ENCODE measurements at regions not wholly inside any gene's neighbourhood (a gene's known extent, or its start where the extent isn't known, plus 50 kb on each side); places are given as distances from the start of the nearest gene placed in this dataset.

DNA sequence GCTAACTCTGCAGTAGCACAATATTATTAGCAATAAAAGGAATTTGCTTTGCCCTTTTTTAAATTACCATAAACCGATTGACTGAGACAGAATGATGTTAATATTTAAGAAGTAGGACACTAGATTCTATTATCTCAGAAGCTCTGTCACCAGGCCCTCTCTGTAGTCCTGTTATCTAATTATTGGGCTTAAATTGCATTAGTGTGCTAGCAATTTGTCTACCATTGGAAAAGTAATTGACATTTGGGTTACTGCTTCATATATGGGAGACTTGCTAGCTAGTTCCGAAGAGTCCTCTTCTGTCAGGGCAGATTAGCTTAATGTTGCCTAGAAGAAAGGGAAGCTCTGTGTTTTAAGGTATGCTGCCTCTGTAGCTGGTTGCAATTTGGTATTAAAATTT lies 1107.3 kb upstream of the EEF2KMT start:
- intact Hi-C loops (cut with DNase I; ENCODE audit: low total_unique reads): loop anchor here (10.0 kb wide), 1 partner anchor 70 kb away; no protein-coding TSS in a partner anchor
- TF ChIP-seq POLR2A (IDR thresholded peaks at IDR 0.05): no peak
- TF ChIP-seq, protein P1, sequence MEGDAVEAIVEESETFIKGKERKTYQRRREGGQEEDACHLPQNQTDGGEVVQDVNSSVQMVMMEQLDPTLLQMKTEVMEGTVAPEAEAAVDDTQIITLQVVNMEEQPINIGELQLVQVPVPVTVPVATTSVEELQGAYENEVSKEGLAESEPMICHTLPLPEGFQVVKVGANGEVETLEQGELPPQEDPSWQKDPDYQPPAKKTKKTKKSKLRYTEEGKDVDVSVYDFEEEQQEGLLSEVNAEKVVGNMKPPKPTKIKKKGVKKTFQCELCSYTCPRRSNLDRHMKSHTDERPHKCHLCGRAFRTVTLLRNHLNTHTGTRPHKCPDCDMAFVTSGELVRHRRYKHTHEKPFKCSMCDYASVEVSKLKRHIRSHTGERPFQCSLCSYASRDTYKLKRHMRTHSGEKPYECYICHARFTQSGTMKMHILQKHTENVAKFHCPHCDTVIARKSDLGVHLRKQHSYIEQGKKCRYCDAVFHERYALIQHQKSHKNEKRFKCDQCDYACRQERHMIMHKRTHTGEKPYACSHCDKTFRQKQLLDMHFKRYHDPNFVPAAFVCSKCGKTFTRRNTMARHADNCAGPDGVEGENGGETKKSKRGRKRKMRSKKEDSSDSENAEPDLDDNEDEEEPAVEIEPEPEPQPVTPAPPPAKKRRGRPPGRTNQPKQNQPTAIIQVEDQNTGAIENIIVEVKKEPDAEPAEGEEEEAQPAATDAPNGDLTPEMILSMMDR (IDR thresholded peaks at IDR 0.05): no peak
- DNase-seq: no peak
- Histone ChIP-seq H3K27ac (no peak overlapping the region), H3K4me1 (no peaks in the 10 kb centered on the region), H3K9me3 (no peaks in the 10 kb centered on the region), H3K27me3 (no peaks in the 10 kb centered on the region), H3K4me3 (no peak overlapping the region), H3K36me3 (ENCODE audit: low read depth, missing control alignments) (no peaks in the 10 kb centered on the region)
- 90 to 94% methylated on average over 2 of the region's 2 CpGs for WGBS, 2 donors

DNA sequence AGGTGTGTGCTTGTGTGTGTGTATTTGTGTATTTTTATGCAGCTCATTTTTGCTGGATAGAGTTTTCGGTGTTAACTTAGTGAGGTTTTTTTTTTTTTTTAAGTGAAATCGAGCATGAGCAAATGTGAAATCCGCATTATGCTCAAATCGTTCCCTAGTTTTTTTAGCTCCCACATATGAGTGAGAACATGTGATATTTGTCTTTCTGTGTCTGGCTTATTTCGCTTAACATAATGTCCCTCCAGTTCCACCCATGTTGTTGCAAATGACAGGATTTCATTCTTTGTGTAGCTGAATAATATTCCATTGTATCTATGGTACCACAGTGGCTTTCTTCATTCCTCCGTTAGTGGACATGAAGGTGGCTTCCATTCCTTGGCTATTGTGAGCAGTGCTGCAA lies 1103.3 kb upstream of the EEF2KMT start:
- no peaks in the 10 kb centered on the region for H3K27me3 ChIP-seq

DNA sequence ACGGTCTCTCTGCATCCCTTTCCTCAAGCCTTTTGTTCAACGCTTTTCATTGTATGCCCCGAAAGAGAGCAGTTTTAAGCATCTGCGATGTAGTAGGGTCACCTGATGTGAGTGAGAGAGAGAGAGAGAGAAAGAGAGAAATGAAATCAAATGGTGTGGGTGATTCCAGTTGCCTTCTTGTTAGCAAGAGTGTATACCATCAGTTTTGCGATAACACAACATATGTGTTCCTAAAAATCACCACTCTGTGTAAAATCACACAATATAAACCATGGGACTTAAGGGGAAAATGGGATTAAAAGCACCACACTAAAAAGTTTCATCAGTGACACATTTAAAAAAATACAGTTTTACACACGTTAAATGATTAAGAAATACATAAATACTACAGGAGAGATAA lies 1102.7 kb upstream of the EEF2KMT start:
- TF ChIP-seq, protein P1 (IDR thresholded peaks at IDR 0.05): no peak
- TF ChIP-seq POLR2A (IDR thresholded peaks at IDR 0.05): no peak
- WGBS, 2 donors: 81 to 89% methylated on average over 6 of the region's 6 CpGs
- no peak for DNase-seq
- H3K9me3 ChIP-seq: no peaks in the 10 kb centered on the region
- H3K4me3 ChIP-seq: no peak overlapping the region
- no peaks in the 10 kb centered on the region for H3K36me3 ChIP-seq (ENCODE audit: low read depth, missing control alignments)
- no peak overlapping the region for H3K27ac ChIP-seq
- no peaks in the 10 kb centered on the region for H3K4me1 ChIP-seq
- intact Hi-C loops (cut with DNase I; ENCODE audit: low total_unique reads): loop anchor here (10.0 kb wide), 1 partner anchor 75 kb away; no protein-coding TSS in a partner anchor
- no peaks in the 10 kb centered on the region for H3K27me3 ChIP-seq

More for the DNA sequence above, 1103.3 kb upstream of the EEF2KMT start:
- H3K9me3 ChIP-seq: no peaks in the 10 kb centered on the region
- H3K36me3 ChIP-seq (ENCODE audit: low read depth, missing control alignments): no peaks in the 10 kb centered on the region
- intact Hi-C loops (cut with DNase I; ENCODE audit: low total_unique reads): loop anchor here (10.0 kb wide), 1 partner anchor 74 kb away; no protein-coding TSS in a partner anchor
- no peak overlapping the region for H3K4me3 ChIP-seq
- DNase-seq: no peak
- WGBS, 2 donors: 83 to 90% methylated on average over 6 of the region's 6 CpGs
- H3K27ac ChIP-seq: no peak overlapping the region
- H3K4me1 ChIP-seq: no peaks in the 10 kb centered on the region
- no peak for TF ChIP-seq POLR2A (IDR thresholded peaks at IDR 0.05)
- TF ChIP-seq, protein P1 (IDR thresholded peaks at IDR 0.05): no peak

DNA sequence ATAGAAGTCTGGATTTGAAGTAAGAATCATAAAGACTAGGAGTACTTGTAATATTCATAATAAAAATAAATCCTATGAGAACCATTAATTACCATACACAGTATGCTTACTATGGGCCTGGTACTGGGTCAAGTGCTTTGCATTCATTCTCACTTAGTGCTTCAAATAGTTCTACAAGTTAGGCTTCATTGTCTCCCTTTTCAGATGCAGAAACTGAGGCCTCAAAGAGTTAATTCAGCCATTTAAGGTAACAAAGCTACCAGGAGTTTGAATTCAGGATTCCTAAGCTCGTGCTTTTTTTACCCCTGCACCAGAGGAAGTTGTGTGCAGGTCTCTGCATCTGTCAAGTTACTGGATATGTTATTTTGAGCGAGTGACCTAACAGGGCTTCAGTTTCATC lies 1098.4 kb upstream of the EEF2KMT start:
- no peak for TF ChIP-seq POLR2A (IDR thresholded peaks at IDR 0.05)
- TF ChIP-seq, protein P1 (IDR thresholded peaks at IDR 0.05): no peak
- DNase-seq: no peak
- intact Hi-C loops (cut with DNase I; ENCODE audit: low total_unique reads): no loop called here
- no peak overlapping the region for H3K4me3 ChIP-seq
- no peaks in the 10 kb centered on the region for H3K36me3 ChIP-seq (ENCODE audit: low read depth, missing control alignments)
- H3K27me3 ChIP-seq: no peaks in the 10 kb centered on the region
- WGBS, 2 donors: 12 to 34% methylated on average over 2 of the region's 2 CpGs
- H3K27ac ChIP-seq: no peak overlapping the region
- H3K4me1 ChIP-seq: no peaks in the 10 kb centered on the region
- no peaks in the 10 kb centered on the region for H3K9me3 ChIP-seq

DNA sequence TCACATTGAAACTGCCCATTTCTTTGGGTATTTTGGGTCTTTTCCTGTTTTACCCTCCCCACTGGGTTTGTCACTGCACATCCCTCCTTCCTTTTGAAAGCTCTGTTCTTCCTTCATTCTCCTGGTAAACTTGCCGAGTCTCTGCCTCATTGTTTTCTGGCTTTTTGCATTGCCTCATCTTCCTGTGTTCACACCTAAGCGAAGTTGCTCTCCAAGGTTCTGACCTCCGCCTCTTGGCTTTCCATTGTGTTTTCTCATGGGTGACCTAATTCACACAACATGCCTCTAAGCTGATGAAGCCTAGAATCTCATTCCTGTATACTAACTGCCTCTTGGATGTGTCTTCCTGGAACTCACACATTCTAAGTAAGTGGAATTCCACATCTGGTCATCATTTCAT lies 1096.1 kb upstream of the EEF2KMT start:
- intact Hi-C loops (cut with DNase I; ENCODE audit: low total_unique reads): no loop called here
- Histone ChIP-seq H3K9me3 (no peaks in the 10 kb centered on the region), H3K27ac (no peak overlapping the region), H3K27me3 (no peaks in the 10 kb centered on the region), H3K4me3 (no peak overlapping the region), H3K36me3 (ENCODE audit: low read depth, missing control alignments) (no peaks in the 10 kb centered on the region), H3K4me1 (no peaks in the 10 kb centered on the region)
- DNase-seq: no peak
- 36 to 38% methylated on average over 3 of the region's 3 CpGs for WGBS, 2 donors
- no peak for TF ChIP-seq POLR2A (IDR thresholded peaks at IDR 0.05)
- TF ChIP-seq, protein P1 (IDR thresholded peaks at IDR 0.05): no peak
